ENCODE measurements at regions not wholly inside any gene's neighbourhood (a gene's known extent, or its start where the extent isn't known, plus 50 kb on each side); places are given as distances from the start of the nearest gene placed in this dataset.

GRCh38 chr15:95912728-95913127 is 417.8 kb upstream of the NR2F2 start:
- no peaks in the 10 kb centered on the region for H3K4me1 Mint-ChIP-seq
- H3K27me3 Mint-ChIP-seq: peaks cover 5% of the 10 kb centered on the region
- no peak for ATAC-seq
- no peak for DNase-seq
- no peak overlapping the region for H3K4me3 Mint-ChIP-seq
- H3K27ac Mint-ChIP-seq: no peak overlapping the region
- H3K36me3 Mint-ChIP-seq (ENCODE audit: low read depth): no peaks in the 10 kb centered on the region
- H3K9me3 Mint-ChIP-seq: no peaks in the 10 kb centered on the region

- DNase-seq: no peak
- Mint-ChIP-seq H3K9me3 (no peaks in the 10 kb centered on the region), H3K4me1 (no peaks in the 10 kb centered on the region)
Observed at GRCh38 chr15:95916568-95916967, 413.9 kb upstream of the NR2F2 start.

GRCh38 chr15:95918525-95918924 is 412.0 kb upstream of the NR2F2 start:
- Mint-ChIP-seq H3K4me3 (no peak overlapping the region), H3K9me3 (no peaks in the 10 kb centered on the region), H3K27me3 (peaks cover 3% of the 10 kb centered on the region), H3K4me1 (no peaks in the 10 kb centered on the region), H3K27ac (no peak overlapping the region), H3K36me3 (ENCODE audit: low read depth) (no peaks in the 10 kb centered on the region)
- ATAC-seq (no peak), DNase-seq (no peak)

More at GRCh38 chr15:95916568-95916967, 413.9 kb upstream of the NR2F2 start:
- Mint-ChIP-seq H3K27me3 (peaks cover 5% of the 10 kb centered on the region), H3K27ac (no peak overlapping the region), H3K4me3 (no peak overlapping the region), H3K36me3 (ENCODE audit: low read depth) (no peaks in the 10 kb centered on the region)
- ATAC-seq: no peak

- H3K9me3 Mint-ChIP-seq: no peaks in the 10 kb centered on the region
- H3K27ac Mint-ChIP-seq: no peak overlapping the region
- H3K36me3 Mint-ChIP-seq (ENCODE audit: low read depth): no peaks in the 10 kb centered on the region
- no peak for ATAC-seq
- H3K27me3 Mint-ChIP-seq: peaks cover 3% of the 10 kb centered on the region
- no peak overlapping the region for H3K4me3 Mint-ChIP-seq
- DNase-seq: no peak
- H3K4me1 Mint-ChIP-seq: no peaks in the 10 kb centered on the region
Observed at GRCh38 chr15:95919460-95919859, 411.0 kb upstream of the NR2F2 start.

- Mint-ChIP-seq H3K9me3 (no peaks in the 10 kb centered on the region), H3K4me3 (no peak overlapping the region), H3K4me1 (no peaks in the 10 kb centered on the region), H3K27ac (no peak overlapping the region), H3K27me3 (peaks cover 3% of the 10 kb centered on the region), H3K36me3 (ENCODE audit: low read depth) (no peaks in the 10 kb centered on the region)
- no peak for DNase-seq
- no peak for ATAC-seq
Observed at GRCh38 chr15:95921404-95921803, 409.1 kb upstream of the NR2F2 start.

GRCh38 chr15:95922431-95922830 is 408.1 kb upstream of the NR2F2 start:
- Mint-ChIP-seq H3K27ac (no peak overlapping the region), H3K4me1 (no peaks in the 10 kb centered on the region), H3K9me3 (no peaks in the 10 kb centered on the region), H3K4me3 (no peak overlapping the region), H3K27me3 (no peaks in the 10 kb centered on the region), H3K36me3 (ENCODE audit: low read depth) (no peaks in the 10 kb centered on the region)
- DNase-seq: no peak
- no peak for ATAC-seq

GRCh38 chr15:95923792-95924191 is 406.7 kb upstream of the NR2F2 start:
- Mint-ChIP-seq H3K27ac (no peak overlapping the region), H3K4me3 (no peak overlapping the region), H3K27me3 (no peaks in the 10 kb centered on the region), H3K4me1 (no peaks in the 10 kb centered on the region), H3K36me3 (ENCODE audit: low read depth) (no peaks in the 10 kb centered on the region), H3K9me3 (no peaks in the 10 kb centered on the region)
- no peak for ATAC-seq
- DNase-seq: no peak

- ATAC-seq (no peak), DNase-seq (no peak)
- H3K27me3 Mint-ChIP-seq: no peaks in the 10 kb centered on the region
- no peaks in the 10 kb centered on the region for H3K9me3 Mint-ChIP-seq
- H3K4me3 Mint-ChIP-seq: no peak overlapping the region
- no peaks in the 10 kb centered on the region for H3K36me3 Mint-ChIP-seq (ENCODE audit: low read depth)
- H3K4me1 Mint-ChIP-seq: peaks cover 6% of the 10 kb centered on the region
- H3K27ac Mint-ChIP-seq: no peak overlapping the region
Observed at GRCh38 chr15:95928822-95929221, 401.7 kb upstream of the NR2F2 start.

- DNase-seq (no peak), ATAC-seq (peak; percentile 36)
- Mint-ChIP-seq H3K27ac (no peak overlapping the region), H3K4me3 (no peak overlapping the region), H3K36me3 (ENCODE audit: low read depth) (no peaks in the 10 kb centered on the region), H3K27me3 (no peaks in the 10 kb centered on the region), H3K4me1 (peaks cover 6% of the 10 kb centered on the region), H3K9me3 (no peaks in the 10 kb centered on the region)
Observed at GRCh38 chr15:95929232-95929846, 401.2 kb upstream of the NR2F2 start.

GRCh38 chr15:95930659-95931375 is 399.7 kb upstream of the NR2F2 start:
- ATAC-seq: no peak
- no peak for DNase-seq
- Mint-ChIP-seq H3K9me3 (no peaks in the 10 kb centered on the region), H3K4me1 (peaks cover 6% of the 10 kb centered on the region), H3K27me3 (no peaks in the 10 kb centered on the region), H3K4me3 (no peak overlapping the region), H3K36me3 (ENCODE audit: low read depth) (no peaks in the 10 kb centered on the region), H3K27ac (no peak overlapping the region)

GRCh38 chr15:95931619-95932018 is 398.9 kb upstream of the NR2F2 start:
- ATAC-seq: no peak
- Mint-ChIP-seq H3K27ac (no peak overlapping the region), H3K27me3 (no peaks in the 10 kb centered on the region), H3K4me3 (no peak overlapping the region), H3K9me3 (no peaks in the 10 kb centered on the region), H3K4me1 (peaks cover 6% of the 10 kb centered on the region), H3K36me3 (ENCODE audit: low read depth) (no peaks in the 10 kb centered on the region)
- DNase-seq: no peak

- peaks cover 6% of the 10 kb centered on the region for H3K4me1 Mint-ChIP-seq
- H3K27ac Mint-ChIP-seq: no peak overlapping the region
- H3K36me3 Mint-ChIP-seq (ENCODE audit: low read depth): no peaks in the 10 kb centered on the region
- no peaks in the 10 kb centered on the region for H3K9me3 Mint-ChIP-seq
- H3K27me3 Mint-ChIP-seq: no peaks in the 10 kb centered on the region
- ATAC-seq (no peak), DNase-seq (no peak)
- H3K4me3 Mint-ChIP-seq: no peak overlapping the region
Observed at GRCh38 chr15:95932141-95932540, 398.4 kb upstream of the NR2F2 start.

GRCh38 chr15:95932676-95933075 is 397.8 kb upstream of the NR2F2 start:
- Mint-ChIP-seq H3K4me1 (peaks cover 6% of the 10 kb centered on the region), H3K36me3 (ENCODE audit: low read depth) (no peaks in the 10 kb centered on the region), H3K27ac (no peak overlapping the region), H3K27me3 (no peaks in the 10 kb centered on the region), H3K4me3 (no peak overlapping the region), H3K9me3 (no peaks in the 10 kb centered on the region)
- no peak for DNase-seq
- ATAC-seq: no peak

GRCh38 chr15:95935852-95936251 is 394.6 kb upstream of the NR2F2 start:
- Mint-ChIP-seq H3K27me3 (no peaks in the 10 kb centered on the region), H3K4me1 (no peaks in the 10 kb centered on the region), H3K27ac (no peak overlapping the region), H3K36me3 (ENCODE audit: low read depth) (no peaks in the 10 kb centered on the region), H3K4me3 (no peak overlapping the region), H3K9me3 (no peaks in the 10 kb centered on the region)
- ATAC-seq: no peak
- no peak for DNase-seq

GRCh38 chr15:95937128-95937528 is 393.4 kb upstream of the NR2F2 start:
- Mint-ChIP-seq H3K27me3 (no peaks in the 10 kb centered on the region), H3K9me3 (no peaks in the 10 kb centered on the region), H3K4me1 (no peaks in the 10 kb centered on the region), H3K4me3 (no peak overlapping the region), H3K36me3 (ENCODE audit: low read depth) (no peaks in the 10 kb centered on the region), H3K27ac (no peak overlapping the region)
- ATAC-seq (no peak), DNase-seq (no peak)

Data from activated naive CD8-positive, alpha-beta T cell treated with anti-CD3 and anti-CD28 coated beads, Interleukin-2, amount 50 U/mL, for 24 hours (primary cell).